H1 (cell line): ENCODE measurements at regions not wholly inside any gene's neighbourhood (a gene's known extent, or its start where the extent isn't known, plus 50 kb on each side); places are given as distances from the start of the nearest gene placed in this dataset.
A peak's percentile ranks its signal among the peaks of the same experiment; 100 is the strongest.

Experiments
- CTCF ChIA-PET: fragments of 300-600 bp; sonication (Branson Sonifier 250); formaldehyde crosslinking; loops from one replicate; lab custom pipeline; 2021; ENCODE audit not compliant: partially characterized antibody; lab: Charles Lee
- POLR2A ChIA-PET: fragments of 300-600 bp; sonication (Branson Sonifier 250); formaldehyde crosslinking; loops from one replicate; lab custom pipeline; 2021; ENCODE audit warnings: inconsistent platforms; ENCODE audit not compliant: partially characterized antibody; lab: Charles Lee
- DNase-seq, 2 experiments: peaks; one replicate each; pipeline versions ENCODE4 v3.0.0 to v3.0.0-alpha.2; 2010 to 2022; ENCODE audit warnings: low spot score in 2 of 2, low read depth in 1 of 2, mixed read lengths in 1 of 2
- FAIRE-seq: peaks from 2 replicates; lab custom pipeline; 2011; peaks lifted over from hg19 to GRCh38; lab: Jason Lieb, UNC
- H2AFZ ChIP-seq: 2 replicates; pipeline ENCODE4 v1.8.1; 2012; ENCODE audit warnings: low read length, inconsistent platforms
- H2AK5ac ChIP-seq: 2 replicates; pipeline ENCODE4 v1.6.1; 2013; ENCODE audit warnings: low read depth, low read length
- H2BK120ac ChIP-seq: replicated peaks from 2 replicates; pipeline ENCODE3; 2013; ENCODE audit warnings: low read depth, low read length, inconsistent platforms
- H2BK12ac ChIP-seq: 2 replicates; pipeline ENCODE4 v1.6.1; 2013; ENCODE audit warnings: low read depth, low read length
- H2BK15ac ChIP-seq: 2 replicates; pipeline ENCODE4 v1.6.1; 2013; ENCODE audit warnings: low read length
- H2BK20ac ChIP-seq: 2 replicates; pipeline ENCODE4 v1.6.1; 2013; ENCODE audit warnings: low read length
- H2BK5ac ChIP-seq: 2 replicates; pipeline ENCODE4 v1.6.1; 2013; ENCODE audit warnings: low read depth, low read length
- H3K14ac ChIP-seq: 2 replicates; pipeline ENCODE4 v1.6.1; 2013; ENCODE audit warnings: inconsistent platforms; ENCODE audit not compliant: insufficient read length
- H3K18ac ChIP-seq: 2 replicates; pipeline ENCODE4 v1.6.1; 2013; ENCODE audit warnings: low read length; ENCODE audit errors: extremely low read depth
- H3K23ac ChIP-seq: 2 replicates; pipeline ENCODE4 v1.6.1; 2013; ENCODE audit warnings: inconsistent platforms; ENCODE audit not compliant: insufficient read length
- H3K23me2 ChIP-seq: 2 replicates; pipeline ENCODE4 v1.6.1; 2013; ENCODE audit warnings: low read depth, low read length
- H3K27ac ChIP-seq: 2 replicates; pipeline ENCODE4 v1.6.1; 2011; ENCODE audit warnings: low read depth, low read length, inconsistent platforms
- H3K27me3 ChIP-seq, 4 experiments: replicated peaks in 1 of 4; 1 replicate in 1 of 4; 2 replicates in 3 of 4; pipeline versions ENCODE4 v1.6.1 to v1.8.1; 2011 to 2013; ENCODE audit warnings: low read length in 3 of 4, mild to moderate bottlenecking in 3 of 4, inconsistent platforms in 2 of 4, mixed read lengths in 2 of 4, moderate library complexity in 1 of 4; ENCODE audit not compliant: control insufficient read depth in 3 of 4, insufficient read depth in 3 of 4; ENCODE audit errors: extremely low read depth in 1 of 4
- H3K36me3 ChIP-seq, 4 experiments: 2 replicates each; pipeline versions ENCODE4 v1.6.1 to v1.8.1; 2011 to 2013; ENCODE audit warnings: mild to moderate bottlenecking in 4 of 4, low read length in 3 of 4, moderate library complexity in 2 of 4, control low read depth in 1 of 4, inconsistent platforms in 1 of 4; ENCODE audit not compliant: insufficient read depth in 4 of 4, control insufficient read depth in 2 of 4
- H3K4ac ChIP-seq: replicated peaks from 2 replicates; pipeline ENCODE3; 2013; ENCODE audit warnings: low read length, low read depth, mixed read lengths, inconsistent platforms; ENCODE audit not compliant: insufficient read length
- H3K4me1 ChIP-seq, 4 experiments: replicated peaks in 1 of 4; 1 replicate in 1 of 4; 2 replicates in 3 of 4; pipeline versions ENCODE4 v1.6.1 to v1.8.1; 2011 to 2013; ENCODE audit warnings: low read length in 3 of 4, inconsistent platforms in 2 of 4, mixed read lengths in 1 of 4; ENCODE audit not compliant: insufficient read depth in 4 of 4, control insufficient read depth in 3 of 4
- H3K4me2 ChIP-seq, 2 experiments: 2 replicates each; pipeline versions ENCODE4 v1.6.1 to v1.8.1; 2011 to 2013; ENCODE audit warnings: low read depth in 2 of 2, low read length in 2 of 2, control low read depth in 1 of 2, inconsistent platforms in 1 of 2, mild to moderate bottlenecking in 1 of 2; ENCODE audit not compliant: insufficient read depth in 1 of 2
- H3K4me3 ChIP-seq, 4 experiments: fragments of 200-600, 300-600 bp in 1 of 4; sonication (generic), shearing (Covaris generic), sonication (Bioruptor Twin) in 1 of 4; 2 replicates each; pipeline versions ENCODE4 v1.5.1 to v1.8.1; 2011 to 2016; ENCODE audit warnings: low read length in 4 of 4, low read depth in 3 of 4, control low read depth in 2 of 4, inconsistent platforms in 2 of 4, mild to moderate bottlenecking in 2 of 4, mixed read lengths in 1 of 4, moderate library complexity in 1 of 4; ENCODE audit not compliant: insufficient read depth in 2 of 4; ENCODE audit errors: extremely low read depth in 1 of 4
- H3K56ac ChIP-seq: replicated peaks from 2 replicates; pipeline ENCODE3; 2013; ENCODE audit warnings: low read depth, mild to moderate bottlenecking, mixed read lengths, low read length, inconsistent platforms; ENCODE audit not compliant: insufficient read length
- H3K79me1 ChIP-seq: 2 replicates; pipeline ENCODE4 v1.6.1; 2013; ENCODE audit warnings: low read depth, low read length, control low read depth
- H3K79me2 ChIP-seq, 2 experiments: 2 replicates each; pipeline versions ENCODE4 v1.6.1 to v1.8.1; 2012 to 2013; ENCODE audit warnings: low read length in 2 of 2, mild to moderate bottlenecking in 2 of 2, inconsistent platforms in 1 of 2; ENCODE audit not compliant: insufficient read depth in 2 of 2, control insufficient read depth in 1 of 2
- H3K9ac ChIP-seq, 4 experiments: replicated peaks in 1 of 4; 1 replicate in 1 of 4; 2 replicates in 3 of 4; pipeline versions ENCODE4 v1.6.1 to v1.8.1; 2011 to 2013; ENCODE audit warnings: low read depth in 3 of 4, low read length in 3 of 4, control low read depth in 2 of 4, mild to moderate bottlenecking in 2 of 4, moderate library complexity in 2 of 4, inconsistent platforms in 1 of 4; ENCODE audit errors: extremely low read depth in 1 of 4
- H3K9me3 ChIP-seq, 2 experiments: 2 replicates each; pipeline versions ENCODE4 v1.6.1 to v1.8.1; 2012 to 2013; ENCODE audit warnings: mild to moderate bottlenecking in 2 of 2, moderate library complexity in 2 of 2, control low read depth in 1 of 2, inconsistent platforms in 1 of 2, low read depth in 1 of 2, low read length in 1 of 2, mixed read lengths in 1 of 2; ENCODE audit not compliant: insufficient read depth in 2 of 2
- H4K20me1 ChIP-seq, 2 experiments: replicated peaks in 1 of 2; 2 replicates each; pipeline versions ENCODE3 to v1.8.1; 2011 to 2013; ENCODE audit warnings: inconsistent platforms in 2 of 2, low read length in 2 of 2, mild to moderate bottlenecking in 1 of 2; ENCODE audit not compliant: insufficient read depth in 2 of 2, control insufficient read depth in 1 of 2
- H4K5ac ChIP-seq: 2 replicates; pipeline ENCODE4 v1.6.1; 2013; ENCODE audit warnings: low read length, low read depth, mixed read lengths, inconsistent platforms; ENCODE audit not compliant: insufficient read length
- H4K8ac ChIP-seq: 2 replicates; pipeline ENCODE4 v1.8.0; 2013; ENCODE audit warnings: mild to moderate bottlenecking, moderate library complexity, low read length, inconsistent platforms; ENCODE audit not compliant: insufficient read depth; ENCODE audit errors: extremely low read depth
- H4K91ac ChIP-seq: replicated peaks from 2 replicates; pipeline ENCODE3; 2013; ENCODE audit warnings: low read length, mixed read lengths, inconsistent platforms; ENCODE audit not compliant: insufficient read length
- BACH1 ChIP-seq: IDR thresholded peaks from 2 replicates; pipeline ENCODE4 v1.6.1; 2012; ENCODE audit warnings: low read length, improper control_type of control experiment
- CEBPB ChIP-seq: IDR thresholded peaks from 2 replicates; pipeline ENCODE4 v1.6.1; 2012; ENCODE audit warnings: low read depth, low read length
- POLR2A ChIP-seq, 2 experiments: IDR thresholded peaks; 1 replicate in 1 of 2; 2 replicates in 1 of 2; pipeline ENCODE4 v1.6.1; 2011; ENCODE audit warnings: low read depth in 2 of 2, low read length in 2 of 2, mild to moderate bottlenecking in 2 of 2; ENCODE audit errors: control extremely low read depth in 1 of 2
- SIN3A ChIP-seq, 2 experiments: IDR thresholded peaks in 1 of 2; conservative IDR thresholded peaks in 1 of 2; 2 replicates each; pipeline ENCODE4 v1.6.1; 2011 to 2012; ENCODE audit warnings: low read length in 2 of 2, improper control_type of control experiment in 1 of 2, low read depth in 1 of 2, mild to moderate bottlenecking in 1 of 2
- SRF ChIP-seq: IDR thresholded peaks from 2 replicates; pipeline ENCODE4 v1.6.1; 2011; ENCODE audit warnings: mild to moderate bottlenecking, low read depth, low read length, moderate library complexity
- TAF1 ChIP-seq: IDR thresholded peaks from 2 replicates; pipeline ENCODE4 v1.6.1; 2011; ENCODE audit warnings: mild to moderate bottlenecking, low read depth, low read length
- TAF7 ChIP-seq: optimal IDR thresholded peaks from 2 replicates; pipeline ENCODE3; 2011; ENCODE audit warnings: low read depth, mild to moderate bottlenecking, inconsistent platforms, low read length, moderate library complexity, borderline replicate concordance
- WGBS, 2 experiments: shearing (Covaris generic) in 1 of 2; methylation state at CpG; one replicate each; pipeline versions ENCODE4 v1.1.6 to v1.1.7; 2013 to 2015; ENCODE audit warnings: low lambda C conversion rate in 2 of 2, mixed read lengths in 2 of 2, inconsistent platforms in 1 of 2, low coverage in 1 of 2, missing lambda C conversion rate in 1 of 2; ENCODE audit not compliant: insufficient replicate concordance in 2 of 2, insufficient coverage in 1 of 2, insufficient read length in 1 of 2; ENCODE audit errors: extremely low coverage in 1 of 2, missing lambda C conversion rate in 1 of 2; 5-methylcytosine and 5-hydroxymethylcytosine counted together
- TF ChIP-seq, protein P1 (sequence below): IDR thresholded peaks from 2 replicates; pipeline ENCODE4 v1.6.1; 2012; ENCODE audit warnings: low read length, inconsistent platforms

DNA sequence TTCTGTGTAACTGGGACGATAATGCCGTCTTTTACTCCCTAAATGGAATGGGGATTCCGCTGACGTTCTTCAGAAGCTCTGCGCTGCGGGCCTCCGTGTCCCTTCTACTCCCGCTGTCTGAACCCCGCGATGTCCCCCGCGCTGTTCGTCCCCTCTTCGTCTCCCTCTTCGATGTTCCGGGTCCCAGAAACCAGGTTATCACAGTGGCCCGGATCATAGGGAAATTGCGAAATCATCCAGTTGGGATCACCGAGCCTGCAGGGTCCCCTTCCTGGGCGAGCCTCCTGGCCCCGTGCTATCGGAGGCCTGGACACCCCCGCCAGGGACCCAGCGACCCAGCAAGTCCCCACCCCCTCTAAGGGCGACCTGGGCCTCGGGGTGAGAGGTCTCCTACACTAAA, 154.2 kb downstream of the PPIAL4G start:
- Histone ChIP-seq H2BK12ac (no peak overlapping the region), H3K79me2 (no peaks in the 10 kb centered on the region), H3K4me2 (no peak overlapping the region), H4K91ac (no peak overlapping the region), H2BK5ac (no peak overlapping the region), H2BK15ac (no peak overlapping the region), H3K27me3 (no peaks in the 10 kb centered on the region), H3K4ac (no peak overlapping the region), H2AFZ (no peak overlapping the region), H3K14ac (no peak overlapping the region), H3K4me3 (no peak overlapping the region), H2AK5ac (no peak overlapping the region), H2BK20ac (no peak overlapping the region), H3K27ac (no peak overlapping the region), H2BK120ac (no peak overlapping the region), H3K4me1 (no peaks in the 10 kb centered on the region), H3K56ac (no peak overlapping the region), H4K20me1 (no peaks in the 10 kb centered on the region), H4K8ac (no peak overlapping the region), H3K36me3 (no peaks in the 10 kb centered on the region), H3K9ac (no peak overlapping the region), H3K79me1 (no peaks in the 10 kb centered on the region), H3K9me3 (peaks cover 0 to 9% of the 10 kb centered on the region in 2 experiments), H3K18ac (no peak overlapping the region), H3K23me2 (no peaks in the 10 kb centered on the region; the same call in 1 of the 2 replicates), H3K23ac (no peak overlapping the region), H4K5ac (no peak overlapping the region)
- POLR2A ChIA-PET, result interaction anchor here (2.3 to 8.8 kb wide), 2 partner anchors 10 to 67 kb away, joined by 10 to 136 read pairs; no protein-coding TSS in a partner anchor
- TF ChIP-seq SIN3A (conservative IDR thresholded peaks at IDR 0.05 in 1 of 2, IDR thresholded peaks at IDR 0.05 in 1 of 2; ENCODE audit: low read depth in 1 of 2, low read length in 2 of 2) (no peak), CEBPB (peak; percentile 61), POLR2A (IDR thresholded peaks at IDR 0.05; ENCODE audit: control extremely low read depth in 1 of 2, low read depth in 2 of 2, low read length in 2 of 2) (no peak), SRF (no peak), TAF7 (no peak), BACH1 (no peak), TAF1 (no peak)
- TF ChIP-seq, protein P1, sequence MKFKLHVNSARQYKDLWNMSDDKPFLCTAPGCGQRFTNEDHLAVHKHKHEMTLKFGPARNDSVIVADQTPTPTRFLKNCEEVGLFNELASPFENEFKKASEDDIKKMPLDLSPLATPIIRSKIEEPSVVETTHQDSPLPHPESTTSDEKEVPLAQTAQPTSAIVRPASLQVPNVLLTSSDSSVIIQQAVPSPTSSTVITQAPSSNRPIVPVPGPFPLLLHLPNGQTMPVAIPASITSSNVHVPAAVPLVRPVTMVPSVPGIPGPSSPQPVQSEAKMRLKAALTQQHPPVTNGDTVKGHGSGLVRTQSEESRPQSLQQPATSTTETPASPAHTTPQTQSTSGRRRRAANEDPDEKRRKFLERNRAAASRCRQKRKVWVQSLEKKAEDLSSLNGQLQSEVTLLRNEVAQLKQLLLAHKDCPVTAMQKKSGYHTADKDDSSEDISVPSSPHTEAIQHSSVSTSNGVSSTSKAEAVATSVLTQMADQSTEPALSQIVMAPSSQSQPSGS, result no peak
- FAIRE-seq, result no peak
- 94% methylated on average over 24 of the region's 26 CpGs; no CpG with 5 or more reads in 1 of the 2 experiments for WGBS, 2 experiments
- CTCF ChIA-PET, result no interaction called here
- no peak for DNase-seq
